H1 (cell line): ENCODE measurements at regions not wholly inside any gene's neighbourhood (a gene's known extent, or its start where the extent isn't known, plus 50 kb on each side); places are given as distances from the start of the nearest gene placed in this dataset.

Source experiments
- BACH1 ChIP-seq: IDR thresholded peaks from 2 replicates; pipeline ENCODE4 v1.6.1; 2012; ENCODE audit warnings: low read length, improper control_type of control experiment
- BCL11A ChIP-seq, 2 experiments: IDR thresholded peaks; one replicate each; pipeline ENCODE4 v1.6.1; 2011; ENCODE audit warnings: low read depth in 2 of 2, low read length in 2 of 2, mild to moderate bottlenecking in 2 of 2
- EZH2 ChIP-seq: fragments of 200-600 bp; sonication (generic); IDR thresholded peaks from 2 replicates; pipeline ENCODE4 v1.7.1; 2012; ENCODE audit warnings: low read depth, mild to moderate bottlenecking, moderate library complexity, low read length, inconsistent platforms; ENCODE audit not compliant: severe bottlenecking

DNA sequence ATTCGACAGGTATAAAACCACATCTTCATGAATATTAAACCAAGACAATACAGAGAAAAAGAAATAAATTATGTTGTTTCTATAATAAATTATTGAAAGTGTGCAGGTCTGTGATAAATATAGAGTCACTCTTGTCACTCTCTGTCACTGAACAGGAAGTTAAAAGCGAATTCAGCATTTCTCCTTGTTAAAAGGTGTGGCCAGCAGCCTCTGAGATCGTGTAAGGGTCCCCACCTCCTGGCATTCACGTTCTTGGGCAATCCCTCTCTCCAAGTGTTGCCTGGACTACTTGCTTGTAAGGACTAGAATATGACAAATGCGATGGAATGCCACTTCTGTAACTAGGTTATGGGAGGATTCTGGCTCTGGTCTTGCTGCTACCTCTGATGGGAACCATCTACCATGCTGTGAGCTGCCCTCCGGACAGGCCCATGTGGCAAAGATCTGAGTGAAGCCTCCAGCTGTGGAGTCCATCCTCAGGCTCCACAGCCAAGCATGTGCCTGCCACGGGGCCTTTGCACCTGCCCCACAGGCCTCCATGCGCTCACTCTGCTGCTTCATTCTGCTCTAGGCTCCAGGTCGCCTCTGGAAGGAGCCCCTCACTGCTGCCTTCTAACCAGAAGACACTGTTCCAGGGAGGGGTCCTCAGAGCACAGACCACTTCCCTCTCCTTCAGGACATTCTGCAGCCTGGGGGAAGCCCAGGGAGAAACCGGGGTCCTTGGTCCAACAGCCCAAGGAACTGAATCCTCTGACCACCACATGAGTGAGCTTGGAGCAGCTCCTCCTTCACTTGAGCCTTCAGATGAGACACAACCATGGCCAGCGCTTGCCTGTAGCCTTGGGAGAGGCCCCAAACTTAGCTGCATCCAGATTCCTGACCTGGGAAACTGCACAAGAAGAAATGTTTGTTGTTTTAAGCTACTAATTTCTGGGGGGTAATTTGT, 202.9 kb upstream of the HDAC4 start (continued):
- TF ChIP-seq EZH2 (no peak), BACH1 (no peak), BCL11A (IDR thresholded peaks at IDR 0.05; ENCODE audit: low read depth in 2 of 2, low read length in 2 of 2) (no peak)
